ENCODE measurements at regions not wholly inside any gene's neighbourhood (a gene's known extent, or its start where the extent isn't known, plus 50 kb on each side); places are given as distances from the start of the nearest gene placed in this dataset.
"Not testable (repeated sequence)": the region's sequence is repeated elsewhere in the genome, so short reads cannot be mapped to it uniquely, and the experiment has no call there.

- CTCF ChIA-PET, result no interaction called here
- no peak for DNase-seq (ENCODE audit: extremely low spot score)
- no peak for TF ChIP-seq CTCF (IDR thresholded peaks at IDR 0.05; ENCODE audit: control extremely low read depth, extremely low read depth, low read depth, missing control alignments)
- POLR2A ChIA-PET, result no interaction called here
These were observed 319.7 kb downstream of the ADGRD1 start for GRCh38 chr12:131273291-131273845.

- ChIA-PET CTCF (no interaction called here), POLR2A (no interaction called here)
- TF ChIP-seq CTCF (IDR thresholded peaks at IDR 0.05; ENCODE audit: control extremely low read depth, extremely low read depth, low read depth, missing control alignments), result no peak
- no peak for DNase-seq (ENCODE audit: extremely low spot score)
These were observed 320.4 kb downstream of the ADGRD1 start for GRCh38 chr12:131274061-131274460.

GRCh38 chr12:131274906-131275305 lies 321.2 kb downstream of the ADGRD1 start:
- TF ChIP-seq CTCF (IDR thresholded peaks at IDR 0.05; ENCODE audit: control extremely low read depth, extremely low read depth, low read depth, missing control alignments), result no peak
- POLR2A ChIA-PET, result no interaction called here
- CTCF ChIA-PET, result no interaction called here
- no peak for DNase-seq (ENCODE audit: extremely low spot score)

- ChIA-PET POLR2A (no interaction called here), CTCF (no interaction called here)
- no peak for DNase-seq (ENCODE audit: extremely low spot score)
- TF ChIP-seq CTCF (IDR thresholded peaks at IDR 0.05; ENCODE audit: control extremely low read depth, extremely low read depth, low read depth, missing control alignments), result no peak
These were observed 322.1 kb downstream of the ADGRD1 start for GRCh38 chr12:131275824-131276223.

- ChIA-PET CTCF (interaction anchor here (1.0 kb wide), 1 partner anchor 11 kb away, joined by 3 read pairs; no protein-coding TSS in a partner anchor), POLR2A (no interaction called here)
- no peak for DNase-seq (ENCODE audit: extremely low spot score)
- TF ChIP-seq CTCF (IDR thresholded peaks at IDR 0.05; ENCODE audit: control extremely low read depth, extremely low read depth, low read depth, missing control alignments), result no peak
These were observed 322.9 kb downstream of the ADGRD1 start for GRCh38 chr12:131276501-131277185.

- DNase-seq (ENCODE audit: extremely low spot score); POLR2A ChIA-PET: not testable (repeated sequence)
- CTCF ChIA-PET, result interaction anchor here (1.0 kb wide), 1 partner anchor 11 kb away, joined by 3 read pairs; no protein-coding TSS in a partner anchor
These were observed 323.7 kb downstream of the ADGRD1 start for GRCh38 chr12:131277186-131278091.

GRCh38 chr12:131278451-131279115 lies 324.9 kb downstream of the ADGRD1 start:
- POLR2A ChIA-PET; DNase-seq (ENCODE audit: extremely low spot score); CTCF ChIA-PET: not testable (repeated sequence)

All from GM10248 (cell line).